Panc1 (cell line): ENCODE measurements at regions not wholly inside any gene's neighbourhood (a gene's known extent, or its start where the extent isn't known, plus 50 kb on each side); places are given as distances from the start of the nearest gene placed in this dataset.

ENCODE experiments used
- ATAC-seq: fragments of 200-7000 bp; cut with Tn5 transposase; 2 replicates; pipeline ENCODE4 v1.9.1; 2020; ENCODE audit warnings: mild to moderate bottlenecking, moderate library complexity
- BruUV-seq: library from RNA; stranded (reverse); fragments of 400-500 nt; replicated peaks from 2 replicates; lab custom pipeline; 2021; lab: Mats Ljungman, UMichigan
- CTCF ChIA-PET: fragments of 300-600 bp; sonication (Branson Sonifier 250); formaldehyde crosslinking; loops from one replicate; lab custom pipeline; 2022; ENCODE audit warnings: antibody characterized with exemption; lab: Charles Lee
- POLR2A ChIA-PET: fragments of 300-600 bp; sonication (Branson Sonifier 250); formaldehyde crosslinking; loops from one replicate; lab custom pipeline; 2022; ENCODE audit warnings: antibody characterized with exemption; lab: Charles Lee
- DNase-seq: peaks from one replicate; pipeline ENCODE4 v3.0.0-alpha.2; 2010; ENCODE audit warnings: low read depth, low spot score
- H3K27ac ChIP-seq: 2 replicates; pipeline ENCODE4 v1.5.1; 2011; ENCODE audit warnings: mild to moderate bottlenecking, low read length, inconsistent platforms
- H3K27me3 ChIP-seq: fragments of 200-500 bp; sonication (Bioruptor generic); 2 replicates; pipeline ENCODE4 v1.6.0; 2014; ENCODE audit warnings: low read length, inconsistent platforms; ENCODE audit not compliant: control insufficient read depth, insufficient read depth
- H3K36me3 ChIP-seq: fragments of 200-500 bp; sonication (Bioruptor generic); 2 replicates; pipeline ENCODE4 v1.5.1; 2014; ENCODE audit warnings: inconsistent platforms, mild to moderate bottlenecking, low read length, moderate library complexity; ENCODE audit not compliant: control insufficient read depth, insufficient read depth
- H3K4me1 ChIP-seq: 2 replicates; pipeline ENCODE4 v1.5.1; 2011; ENCODE audit warnings: inconsistent platforms, mild to moderate bottlenecking, low read length, moderate library complexity; ENCODE audit not compliant: control insufficient read depth, insufficient read depth
- H3K4me3 ChIP-seq, 2 experiments: 2 replicates each; pipeline ENCODE4 v1.5.1; 2011 to 2012; ENCODE audit warnings: low read depth in 2 of 2, low read length in 2 of 2, mild to moderate bottlenecking in 2 of 2, inconsistent platforms in 1 of 2, moderate library complexity in 1 of 2
- H3K9me3 ChIP-seq: fragments of 200-500 bp; sonication (Bioruptor generic); 2 replicates; pipeline ENCODE4 v1.5.1; 2014; ENCODE audit warnings: low read depth, mild to moderate bottlenecking, inconsistent platforms, low read length, moderate library complexity; ENCODE audit not compliant: control insufficient read depth, insufficient read depth
- POLR2AphosphoS5 ChIP-seq: IDR thresholded peaks from 2 replicates; pipeline ENCODE4 v1.6.1; 2012; ENCODE audit warnings: mild to moderate bottlenecking, low read depth, low read length, moderate library complexity
- SIN3A ChIP-seq: IDR thresholded peaks from 2 replicates; pipeline ENCODE4 v1.6.1; 2012; ENCODE audit warnings: low read depth, mild to moderate bottlenecking, low read length, moderate library complexity, borderline replicate concordance; ENCODE audit not compliant: insufficient read depth
- TCF7L2 ChIP-seq: IDR thresholded peaks from 2 replicates; pipeline ENCODE4 v1.6.1; 2011; ENCODE audit warnings: mild to moderate bottlenecking, low read depth, low read length, inconsistent platforms
- in situ Hi-C: cut with HindIII; loops from 2 replicates; pipeline ENCODE4 v1.10.0; 2016; ENCODE audit warnings: low sequenced_read_pairs, low pct_unique_long_range_greater_than_20kb
- intact Hi-C: fragments of 100-400 bp; cut with micrococcal nuclease; formaldehyde crosslinking; loops from one replicate; pipeline ENCODE4 v1.10.0; 2022; ENCODE audit not compliant: unreplicated experiment
- TF ChIP-seq, protein P1 (sequence below): fragments of 450-650 bp; IDR thresholded peaks from 2 replicates; pipeline ENCODE4 v1.5.1; 2017; ENCODE audit warnings: mild to moderate bottlenecking
- TF ChIP-seq, protein P2 (sequence below), 2 experiments: IDR thresholded peaks; 2 replicates each; pipeline ENCODE4 v1.6.1; 2011 to 2012; ENCODE audit warnings: low read depth in 2 of 2, control low read depth in 1 of 2, low read length in 1 of 2, mild to moderate bottlenecking in 1 of 2, moderate library complexity in 1 of 2; ENCODE audit not compliant: insufficient read depth in 1 of 2

DNA sequence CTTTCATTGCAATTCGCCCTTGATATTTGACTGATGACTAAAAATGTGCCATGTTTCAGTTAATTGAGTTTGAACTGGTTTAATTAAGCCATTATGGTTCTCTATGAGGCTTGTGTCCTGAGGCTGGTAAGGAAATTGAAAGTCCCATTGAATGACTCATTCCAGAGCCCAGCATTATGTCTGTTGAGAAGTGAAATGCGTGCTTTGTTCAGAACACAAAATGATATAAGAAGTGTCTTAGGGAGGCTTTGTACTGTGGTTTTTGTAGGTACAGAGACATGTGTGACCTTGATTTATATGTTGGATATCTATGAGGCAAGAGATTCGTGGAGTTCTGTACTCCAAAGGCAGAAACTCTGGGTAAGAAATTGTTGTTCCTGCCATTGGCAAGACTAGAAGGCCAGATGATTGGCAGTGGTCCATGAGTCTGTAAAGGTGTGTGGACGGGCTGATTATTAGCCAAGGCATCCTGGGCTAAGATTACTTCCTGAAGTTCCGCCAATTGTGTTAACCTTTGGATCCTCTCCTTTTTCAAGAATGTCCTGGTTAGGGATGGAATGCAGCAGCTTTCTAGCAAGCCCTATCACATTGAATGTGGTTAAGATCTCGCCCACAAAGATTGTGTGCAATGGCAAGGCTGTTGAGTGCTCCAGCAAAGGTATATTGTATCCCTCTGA is 103.7 kb downstream of the NPIPB5 start:
- CTCF ChIA-PET = no interaction called here

DNA sequence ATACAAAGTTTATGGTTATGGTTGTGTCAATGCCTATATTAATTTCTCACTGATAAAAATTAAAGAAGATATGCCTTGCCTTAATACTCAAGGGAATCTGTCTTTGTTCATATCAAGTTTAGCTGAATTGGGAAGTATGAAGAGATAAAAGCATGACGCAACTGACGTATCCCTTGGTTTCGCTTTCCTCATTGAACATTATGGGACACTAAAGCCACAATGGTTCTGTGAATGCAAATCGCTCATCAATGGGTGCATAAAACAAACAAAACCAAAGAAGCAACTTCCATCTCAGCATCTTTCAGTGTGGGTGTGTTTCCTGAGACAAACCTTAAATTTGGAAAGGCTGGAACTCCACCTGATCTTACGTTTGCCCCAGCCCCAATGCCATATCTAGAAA is 108.2 kb downstream of the NPIPB5 start:
- Histone ChIP-seq H3K27me3 (peaks cover 13% of the 10 kb centered on the region), H3K9me3 (no peaks in the 10 kb centered on the region), H3K36me3 (no peaks in the 10 kb centered on the region), H3K4me3 (no peak overlapping the region), H3K27ac (no peak overlapping the region), H3K4me1 (no peaks in the 10 kb centered on the region)
- in situ Hi-C loops = no loop called here
- intact Hi-C loops = no loop called here
- TF ChIP-seq POLR2AphosphoS5 (no peak), SIN3A (no peak), TCF7L2 (no peak)
- TF ChIP-seq, protein P1, sequence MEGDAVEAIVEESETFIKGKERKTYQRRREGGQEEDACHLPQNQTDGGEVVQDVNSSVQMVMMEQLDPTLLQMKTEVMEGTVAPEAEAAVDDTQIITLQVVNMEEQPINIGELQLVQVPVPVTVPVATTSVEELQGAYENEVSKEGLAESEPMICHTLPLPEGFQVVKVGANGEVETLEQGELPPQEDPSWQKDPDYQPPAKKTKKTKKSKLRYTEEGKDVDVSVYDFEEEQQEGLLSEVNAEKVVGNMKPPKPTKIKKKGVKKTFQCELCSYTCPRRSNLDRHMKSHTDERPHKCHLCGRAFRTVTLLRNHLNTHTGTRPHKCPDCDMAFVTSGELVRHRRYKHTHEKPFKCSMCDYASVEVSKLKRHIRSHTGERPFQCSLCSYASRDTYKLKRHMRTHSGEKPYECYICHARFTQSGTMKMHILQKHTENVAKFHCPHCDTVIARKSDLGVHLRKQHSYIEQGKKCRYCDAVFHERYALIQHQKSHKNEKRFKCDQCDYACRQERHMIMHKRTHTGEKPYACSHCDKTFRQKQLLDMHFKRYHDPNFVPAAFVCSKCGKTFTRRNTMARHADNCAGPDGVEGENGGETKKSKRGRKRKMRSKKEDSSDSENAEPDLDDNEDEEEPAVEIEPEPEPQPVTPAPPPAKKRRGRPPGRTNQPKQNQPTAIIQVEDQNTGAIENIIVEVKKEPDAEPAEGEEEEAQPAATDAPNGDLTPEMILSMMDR = no peak
- TF ChIP-seq, protein P2, sequence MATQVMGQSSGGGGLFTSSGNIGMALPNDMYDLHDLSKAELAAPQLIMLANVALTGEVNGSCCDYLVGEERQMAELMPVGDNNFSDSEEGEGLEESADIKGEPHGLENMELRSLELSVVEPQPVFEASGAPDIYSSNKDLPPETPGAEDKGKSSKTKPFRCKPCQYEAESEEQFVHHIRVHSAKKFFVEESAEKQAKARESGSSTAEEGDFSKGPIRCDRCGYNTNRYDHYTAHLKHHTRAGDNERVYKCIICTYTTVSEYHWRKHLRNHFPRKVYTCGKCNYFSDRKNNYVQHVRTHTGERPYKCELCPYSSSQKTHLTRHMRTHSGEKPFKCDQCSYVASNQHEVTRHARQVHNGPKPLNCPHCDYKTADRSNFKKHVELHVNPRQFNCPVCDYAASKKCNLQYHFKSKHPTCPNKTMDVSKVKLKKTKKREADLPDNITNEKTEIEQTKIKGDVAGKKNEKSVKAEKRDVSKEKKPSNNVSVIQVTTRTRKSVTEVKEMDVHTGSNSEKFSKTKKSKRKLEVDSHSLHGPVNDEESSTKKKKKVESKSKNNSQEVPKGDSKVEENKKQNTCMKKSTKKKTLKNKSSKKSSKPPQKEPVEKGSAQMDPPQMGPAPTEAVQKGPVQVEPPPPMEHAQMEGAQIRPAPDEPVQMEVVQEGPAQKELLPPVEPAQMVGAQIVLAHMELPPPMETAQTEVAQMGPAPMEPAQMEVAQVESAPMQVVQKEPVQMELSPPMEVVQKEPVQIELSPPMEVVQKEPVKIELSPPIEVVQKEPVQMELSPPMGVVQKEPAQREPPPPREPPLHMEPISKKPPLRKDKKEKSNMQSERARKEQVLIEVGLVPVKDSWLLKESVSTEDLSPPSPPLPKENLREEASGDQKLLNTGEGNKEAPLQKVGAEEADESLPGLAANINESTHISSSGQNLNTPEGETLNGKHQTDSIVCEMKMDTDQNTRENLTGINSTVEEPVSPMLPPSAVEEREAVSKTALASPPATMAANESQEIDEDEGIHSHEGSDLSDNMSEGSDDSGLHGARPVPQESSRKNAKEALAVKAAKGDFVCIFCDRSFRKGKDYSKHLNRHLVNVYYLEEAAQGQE (IDR thresholded peaks at IDR 0.05; ENCODE audit: insufficient read depth in 1 of 2, low read depth in 2 of 2, low read length in 1 of 2) = no peak
- BruUV-seq = no TSS peak
- ATAC-seq (no peak), DNase-seq (no peak)
- POLR2A ChIA-PET = no interaction called here
- CTCF ChIA-PET = no interaction called here

More for the DNA sequence above, 103.7 kb downstream of the NPIPB5 start:
- no peaks in the 10 kb centered on the region for H3K9me3 ChIP-seq
- H3K4me1 ChIP-seq = no peaks in the 10 kb centered on the region
- POLR2A ChIA-PET = no interaction called here
- in situ Hi-C loops = no loop called here
- H3K36me3 ChIP-seq = no peaks in the 10 kb centered on the region
- DNase-seq (no peak), ATAC-seq (no peak)
- H3K27ac ChIP-seq = no peak overlapping the region
- intact Hi-C loops = no loop called here
- BruUV-seq = no TSS peak
- peaks cover 4% of the 10 kb centered on the region; the same call in 1 of the 2 replicates for H3K27me3 ChIP-seq
- H3K4me3 ChIP-seq = no peak overlapping the region
- TF ChIP-seq TCF7L2 (no peak), POLR2AphosphoS5 (no peak), SIN3A (no peak)
- TF ChIP-seq, protein P2 (IDR thresholded peaks at IDR 0.05; ENCODE audit: insufficient read depth in 1 of 2, low read depth in 2 of 2, low read length in 1 of 2) = no peak
- TF ChIP-seq, protein P1 = no peak
